ENCODE measurements at regions not wholly inside any gene's neighbourhood (a gene's known extent, or its start where the extent isn't known, plus 50 kb on each side); places are given as distances from the start of the nearest gene placed in this dataset.

DNA sequence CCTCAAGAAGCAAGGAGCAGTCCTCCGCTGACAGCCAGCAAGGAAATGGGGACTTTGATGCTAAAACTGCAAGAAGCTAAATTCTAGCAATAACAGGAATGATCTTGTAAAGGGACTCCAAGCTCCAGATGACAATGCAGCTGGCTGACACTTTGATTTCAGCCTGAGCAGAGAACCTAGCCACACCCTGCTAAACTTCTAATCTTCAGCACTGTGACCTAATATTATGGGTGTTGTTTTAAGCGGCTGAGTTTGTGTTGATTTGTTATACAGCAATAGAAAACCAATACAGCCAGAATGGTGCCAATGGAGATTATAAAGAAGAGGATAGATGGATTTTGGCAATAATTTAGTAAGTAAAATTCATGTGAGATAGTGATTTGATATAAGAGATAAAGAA lies 196.7 kb upstream of the SPHKAP start:
- TF ChIP-seq, protein P1, sequence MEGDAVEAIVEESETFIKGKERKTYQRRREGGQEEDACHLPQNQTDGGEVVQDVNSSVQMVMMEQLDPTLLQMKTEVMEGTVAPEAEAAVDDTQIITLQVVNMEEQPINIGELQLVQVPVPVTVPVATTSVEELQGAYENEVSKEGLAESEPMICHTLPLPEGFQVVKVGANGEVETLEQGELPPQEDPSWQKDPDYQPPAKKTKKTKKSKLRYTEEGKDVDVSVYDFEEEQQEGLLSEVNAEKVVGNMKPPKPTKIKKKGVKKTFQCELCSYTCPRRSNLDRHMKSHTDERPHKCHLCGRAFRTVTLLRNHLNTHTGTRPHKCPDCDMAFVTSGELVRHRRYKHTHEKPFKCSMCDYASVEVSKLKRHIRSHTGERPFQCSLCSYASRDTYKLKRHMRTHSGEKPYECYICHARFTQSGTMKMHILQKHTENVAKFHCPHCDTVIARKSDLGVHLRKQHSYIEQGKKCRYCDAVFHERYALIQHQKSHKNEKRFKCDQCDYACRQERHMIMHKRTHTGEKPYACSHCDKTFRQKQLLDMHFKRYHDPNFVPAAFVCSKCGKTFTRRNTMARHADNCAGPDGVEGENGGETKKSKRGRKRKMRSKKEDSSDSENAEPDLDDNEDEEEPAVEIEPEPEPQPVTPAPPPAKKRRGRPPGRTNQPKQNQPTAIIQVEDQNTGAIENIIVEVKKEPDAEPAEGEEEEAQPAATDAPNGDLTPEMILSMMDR (IDR thresholded peaks at IDR 0.05; ENCODE audit: borderline replicate concordance, insufficient read depth, low read depth, low read length): no peak
- H3K4me3 ChIP-seq (ENCODE audit: low read depth, low read length): no peak overlapping the region

DNA sequence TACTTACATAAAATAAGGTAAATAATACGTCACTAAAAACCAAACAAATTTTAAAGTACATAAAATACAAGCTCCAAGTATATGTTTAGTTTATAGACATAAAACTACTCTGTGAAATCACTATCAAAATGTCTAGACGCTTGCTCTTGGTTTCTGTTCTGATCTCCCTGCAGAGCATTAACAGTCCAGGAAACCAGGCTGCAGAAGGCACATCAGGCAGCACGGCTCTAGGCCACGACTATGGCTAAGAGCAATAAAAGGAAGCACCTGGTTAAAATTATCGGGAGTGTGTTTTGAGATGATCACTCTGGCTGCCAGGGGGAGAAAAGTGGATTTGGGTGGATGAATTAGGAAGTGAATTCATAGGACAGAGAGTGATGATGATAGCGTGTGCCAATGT lies 196.0 kb upstream of the SPHKAP start:
- no peak overlapping the region for H3K4me3 ChIP-seq (ENCODE audit: low read depth, low read length)
- TF ChIP-seq, protein P1 (IDR thresholded peaks at IDR 0.05; ENCODE audit: borderline replicate concordance, insufficient read depth, low read depth, low read length): no peak

DNA sequence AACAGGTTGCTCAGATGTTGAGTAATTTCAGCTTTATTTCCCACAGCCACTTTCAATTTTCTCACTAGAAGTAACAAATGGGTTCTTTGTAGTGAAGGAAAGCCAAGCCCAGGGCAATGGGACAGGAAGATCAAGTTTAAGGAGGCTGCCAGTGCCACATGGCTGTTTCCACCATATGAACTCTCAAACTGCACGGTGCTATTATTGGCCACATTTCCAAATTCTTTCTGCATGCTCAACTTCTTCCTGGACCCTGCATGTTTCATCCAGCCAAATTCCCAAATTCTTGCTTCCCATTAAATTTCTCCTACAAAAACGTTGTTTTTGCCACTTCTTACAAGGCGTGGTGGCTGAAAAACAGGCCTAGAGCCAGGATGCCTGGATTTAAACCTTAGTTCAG lies 193.3 kb upstream of the SPHKAP start:
- TF ChIP-seq, protein P1 (IDR thresholded peaks at IDR 0.05; ENCODE audit: borderline replicate concordance, insufficient read depth, low read depth, low read length): no peak
- no peak overlapping the region for H3K4me3 ChIP-seq (ENCODE audit: low read depth, low read length)

DNA sequence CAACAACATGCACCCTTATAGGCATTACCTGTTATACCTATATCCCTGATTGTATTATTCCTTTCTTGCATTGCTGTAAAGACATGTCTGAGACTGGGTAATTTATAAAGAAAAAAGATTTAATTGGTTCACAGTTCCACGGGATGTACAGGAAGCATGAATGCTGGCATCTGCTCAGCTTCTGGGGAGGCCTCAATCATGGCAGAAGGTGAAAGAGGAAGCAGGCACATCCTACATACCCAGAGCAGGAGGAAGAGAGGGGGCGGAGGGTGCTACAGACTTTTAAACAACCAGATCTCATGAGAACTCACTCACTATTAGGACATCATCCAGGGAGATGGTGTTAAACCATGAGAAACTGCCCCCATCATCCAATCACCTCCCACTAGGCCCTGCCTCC lies 191.7 kb upstream of the SPHKAP start:
- TF ChIP-seq, protein P1 (IDR thresholded peaks at IDR 0.05; ENCODE audit: borderline replicate concordance, insufficient read depth, low read depth, low read length): no peak
- no peak overlapping the region for H3K4me3 ChIP-seq (ENCODE audit: low read depth, low read length)

DNA sequence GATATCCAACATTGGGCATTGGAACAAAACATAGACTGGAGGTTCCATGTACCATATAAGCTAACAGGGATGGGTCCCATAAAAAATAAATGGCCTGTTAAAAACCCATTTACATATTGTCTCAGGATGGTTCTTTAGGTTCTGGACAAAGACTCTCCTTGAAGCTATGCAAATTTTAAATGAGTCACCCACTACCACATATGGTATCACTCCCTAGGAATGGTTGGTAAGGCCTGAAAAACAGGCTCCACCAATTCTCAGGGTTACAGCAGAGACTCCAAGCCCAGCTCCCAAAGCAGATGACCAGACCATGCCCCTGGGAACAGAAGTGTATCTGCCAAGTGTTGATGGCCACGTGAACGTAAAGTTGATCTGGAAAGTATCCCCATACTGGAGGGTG lies 190.7 kb upstream of the SPHKAP start:
- TF ChIP-seq, protein P1 (IDR thresholded peaks at IDR 0.05; ENCODE audit: borderline replicate concordance, insufficient read depth, low read depth, low read length): no peak

DNA sequence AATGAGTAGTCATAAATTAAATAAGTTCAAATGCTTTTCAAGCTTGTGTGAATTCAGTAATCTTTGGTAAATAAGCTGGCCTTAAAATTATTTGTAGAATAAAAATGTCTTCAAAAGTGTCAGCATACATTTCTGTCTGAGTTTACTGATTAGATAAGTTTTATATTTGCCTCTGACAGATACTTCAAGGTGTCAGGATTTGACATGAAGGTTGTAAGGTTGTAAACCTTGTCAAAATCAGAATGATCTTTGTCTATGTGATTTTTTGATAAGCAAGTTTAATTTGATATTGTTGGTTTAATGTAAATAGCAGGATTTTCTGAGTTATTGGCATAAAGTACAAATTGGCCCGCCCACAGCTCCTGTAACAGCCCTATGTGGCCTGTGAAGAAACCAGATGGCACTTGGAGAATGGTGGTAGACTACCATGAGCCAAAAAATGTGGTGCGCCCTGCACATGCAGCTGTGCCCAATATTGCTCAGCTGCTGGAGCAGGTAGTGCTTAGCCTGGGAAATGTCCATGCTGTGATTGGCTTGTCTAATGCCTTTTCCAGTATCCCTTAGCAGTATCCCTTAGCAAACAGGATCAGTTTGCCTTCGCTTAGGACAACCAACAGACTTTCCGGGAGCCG lies 188.0 kb upstream of the SPHKAP start:
- no peak overlapping the region for H3K4me3 ChIP-seq (ENCODE audit: low read depth, low read length)
- TF ChIP-seq, protein P1 (IDR thresholded peaks at IDR 0.05; ENCODE audit: borderline replicate concordance, insufficient read depth, low read depth, low read length): no peak

More for the DNA sequence above, 190.7 kb upstream of the SPHKAP start:
- no peak overlapping the region for H3K4me3 ChIP-seq (ENCODE audit: low read depth, low read length)

DNA sequence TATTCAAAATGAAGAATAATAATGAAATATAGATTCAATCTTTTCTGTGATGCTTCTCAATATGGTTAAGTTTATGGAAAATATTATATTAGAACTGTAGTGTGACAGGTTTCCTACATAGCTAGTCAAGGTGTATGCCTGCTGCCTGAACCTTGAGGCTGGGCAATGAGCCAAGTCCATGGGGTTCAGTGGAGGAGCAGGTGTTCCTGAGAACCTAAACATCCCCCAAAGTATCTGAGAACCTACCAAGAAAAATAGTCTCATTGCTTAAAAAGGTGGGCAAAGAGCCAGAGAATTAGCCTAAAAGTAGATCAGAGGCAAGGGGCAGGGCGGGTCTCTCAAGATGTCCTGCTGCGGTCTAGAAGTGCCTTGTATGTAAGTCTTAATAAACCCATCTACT lies 185.9 kb upstream of the SPHKAP start:
- TF ChIP-seq, protein P1 (IDR thresholded peaks at IDR 0.05; ENCODE audit: borderline replicate concordance, insufficient read depth, low read depth, low read length): no peak
- H3K4me3 ChIP-seq (ENCODE audit: low read depth, low read length): no peak overlapping the region

All from GM12875 (cell line).